B cell (primary cell): ENCODE measurements at regions not wholly inside any gene's neighbourhood (a gene's known extent, or its start where the extent isn't known, plus 50 kb on each side); places are given as distances from the start of the nearest gene placed in this dataset.

Source experiments
- CTCF ChIP-seq: fragments of 200-600 bp; IDR thresholded peaks from one replicate; pipeline ENCODE4 v1.8.0; 2022; ENCODE audit warnings: antibody characterized with exemption, mild to moderate bottlenecking
- EZH2 ChIP-seq: IDR thresholded peaks from 2 replicates; pipeline ENCODE4 v1.6.1; 2012; ENCODE audit warnings: borderline replicate concordance, low read depth, mild to moderate bottlenecking, moderate library complexity, low read length; ENCODE audit not compliant: insufficient read depth, poor library complexity, severe bottlenecking

GRCh38 chr6:149135809-149136208 is 181.7 kb upstream of the TAB2 start:
- TF ChIP-seq CTCF (no peak), EZH2 (no peak)
